ENCODE measurements at regions not wholly inside any gene's neighbourhood (a gene's known extent, or its start where the extent isn't known, plus 50 kb on each side); places are given as distances from the start of the nearest gene placed in this dataset.

DNA sequence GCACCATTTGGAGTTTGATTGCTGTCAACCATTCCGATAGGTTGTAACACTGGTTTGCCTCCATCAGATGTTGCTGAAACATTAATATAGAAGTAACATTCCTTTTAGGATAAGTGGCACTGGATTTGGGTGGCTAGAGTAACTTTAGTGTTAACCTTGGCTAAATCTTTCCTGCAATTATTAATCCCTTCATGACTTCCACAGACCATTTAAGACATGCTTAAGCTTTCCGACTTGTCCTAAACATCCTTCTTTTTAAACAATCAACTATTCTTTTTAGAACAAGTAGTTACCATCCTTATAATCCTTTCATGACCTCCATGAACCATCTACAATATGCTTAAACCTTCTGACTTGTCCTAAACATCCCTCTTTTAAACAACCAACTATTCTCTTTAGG, 465.5 kb downstream of the DCDC2C start:
- TF ChIP-seq CTCF (conservative IDR thresholded peaks at IDR 0.05; ENCODE audit: low read length) (no peak), EZH2phosphoT487 (IDR thresholded peaks at IDR 0.05; ENCODE audit: borderline replicate concordance) (no peak)
